Uterus (tissue), 3 donors: ENCODE measurements at regions not wholly inside any gene's neighbourhood (a gene's known extent, or its start where the extent isn't known, plus 50 kb on each side); places are given as distances from the start of the nearest gene placed in this dataset.

ENCODE experiments used
- DNase-seq, 2 donors: peaks; one replicate each; pipeline ENCODE4 v3.0.0-alpha.2; 2019 to 2020
- H3K27ac ChIP-seq, 2 donors: fragments of 200-600 bp; sonication (generic); 1 replicate in 1 of 2; 2 replicates in 1 of 2; pipeline ENCODE4 v1.5.1; 2016 to 2018
- H3K27me3 ChIP-seq, 2 donors: fragments of 200-600 bp; sonication (generic); one replicate each; pipeline ENCODE4 v1.5.1; 2018 to 2019; ENCODE audit warnings: control low read depth in 1 of 2
- H3K36me3 ChIP-seq, 2 donors: fragments of 200-600 bp; sonication (generic); one replicate each; pipeline ENCODE4 v1.5.1; 2019; ENCODE audit warnings: control low read depth in 1 of 2
- H3K4me1 ChIP-seq, 2 donors: fragments of 200-600 bp; sonication (generic); one replicate each; pipeline ENCODE4 v1.5.1; 2018 to 2019; ENCODE audit warnings: control low read depth in 1 of 2
- H3K4me3 ChIP-seq, 2 donors: fragments of 200-600 bp; sonication (generic); 1 replicate in 1 of 2; 2 replicates in 1 of 2; pipeline ENCODE4 v1.5.1; 2018 to 2019; ENCODE audit warnings: mild to moderate bottlenecking in 1 of 2
- H3K9me3 ChIP-seq, 2 donors: fragments of 200-600 bp; sonication (generic); one replicate each; pipeline ENCODE4 v1.5.1; 2019; ENCODE audit warnings: control low read depth in 1 of 2
- CTCF ChIP-seq, 4 experiments: fragments of 200-600 bp in 2 of 4; fragments of 450-650 bp in 2 of 4; sonication (generic) in 2 of 4; IDR thresholded peaks; one replicate each; pipeline ENCODE4 v1.5.1; 2016 to 2019; ENCODE audit warnings: antibody characterized with exemption in 4 of 4, mild to moderate bottlenecking in 2 of 4, moderate library complexity in 1 of 4
- POLR2A ChIP-seq, 2 donors: fragments of 450-650 bp; IDR thresholded peaks; one replicate each; pipeline ENCODE4 v1.6.1; 2016; ENCODE audit warnings: antibody characterized with exemption in 2 of 2, mild to moderate bottlenecking in 1 of 2, moderate library complexity in 1 of 2
- intact Hi-C: fragments of 100-400 bp; cut with DNase I; formaldehyde crosslinking; loops from one replicate; pipeline ENCODE4 v1.15.1; 2023; ENCODE audit warnings: low total_unique reads
- donor health status: DM: yes; HTN: yes; CAD: no.

GRCh38 chr6:76397966-76398365 is 325.5 kb upstream of the IMPG1 start:
- no peak for DNase-seq
- Histone ChIP-seq H3K9me3 (no peaks in the 10 kb centered on the region), H3K36me3 (no peaks in the 10 kb centered on the region), H3K4me3 (no peak overlapping the region), H3K27ac (no peak overlapping the region), H3K27me3 (no peaks in the 10 kb centered on the region), H3K4me1 (no peaks in the 10 kb centered on the region)
- intact Hi-C loops = no loop called here
- TF ChIP-seq POLR2A (IDR thresholded peaks at IDR 0.05) (no peak), CTCF (IDR thresholded peaks at IDR 0.05) (no peak)

- intact Hi-C loops = no loop called here
- Histone ChIP-seq H3K9me3 (no peaks in the 10 kb centered on the region), H3K4me3 (no peak overlapping the region), H3K27me3 (no peaks in the 10 kb centered on the region), H3K27ac (no peak overlapping the region), H3K4me1 (no peaks in the 10 kb centered on the region), H3K36me3 (no peaks in the 10 kb centered on the region)
- TF ChIP-seq POLR2A (IDR thresholded peaks at IDR 0.05) (no peak), CTCF (IDR thresholded peaks at IDR 0.05) (no peak)
- no peak for DNase-seq
These were observed 309.7 kb upstream of the IMPG1 start for GRCh38 chr6:76382201-76382600.

GRCh38 chr6:76381612-76382011 is 309.1 kb upstream of the IMPG1 start:
- no peaks in the 10 kb centered on the region for H3K9me3 ChIP-seq
- DNase-seq = no peak
- TF ChIP-seq POLR2A (IDR thresholded peaks at IDR 0.05) (no peak), CTCF (IDR thresholded peaks at IDR 0.05) (no peak)
- no peak overlapping the region for H3K4me3 ChIP-seq
- no peaks in the 10 kb centered on the region for H3K4me1 ChIP-seq
- H3K27ac ChIP-seq = no peak overlapping the region
- no peaks in the 10 kb centered on the region for H3K27me3 ChIP-seq
- intact Hi-C loops = no loop called here
- H3K36me3 ChIP-seq = no peaks in the 10 kb centered on the region

- H3K27me3 ChIP-seq = no peaks in the 10 kb centered on the region
- no peaks in the 10 kb centered on the region for H3K9me3 ChIP-seq
- H3K36me3 ChIP-seq = no peaks in the 10 kb centered on the region
- TF ChIP-seq CTCF (IDR thresholded peaks at IDR 0.05) = no peak
- TF ChIP-seq POLR2A (IDR thresholded peaks at IDR 0.05) = no peak
- H3K4me1 ChIP-seq = no peaks in the 10 kb centered on the region
- no peak for DNase-seq
- no peak overlapping the region for H3K27ac ChIP-seq
- H3K4me3 ChIP-seq = no peak overlapping the region
- intact Hi-C loops = no loop called here
These were observed 278.8 kb upstream of the IMPG1 start for GRCh38 chr6:76351275-76351674.

GRCh38 chr6:76347539-76347938 is 275.1 kb upstream of the IMPG1 start:
- H3K27me3 ChIP-seq = no peaks in the 10 kb centered on the region
- H3K4me1 ChIP-seq = no peaks in the 10 kb centered on the region
- H3K4me3 ChIP-seq = no peak overlapping the region
- TF ChIP-seq CTCF (IDR thresholded peaks at IDR 0.05) = no peak
- TF ChIP-seq POLR2A (IDR thresholded peaks at IDR 0.05) = no peak
- H3K27ac ChIP-seq = no peak overlapping the region
- intact Hi-C loops = no loop called here
- H3K9me3 ChIP-seq = no peaks in the 10 kb centered on the region
- no peak for DNase-seq
- H3K36me3 ChIP-seq = no peaks in the 10 kb centered on the region
